ENCODE measurements at regions not wholly inside any gene's neighbourhood (a gene's known extent, or its start where the extent isn't known, plus 50 kb on each side); places are given as distances from the start of the nearest gene placed in this dataset.

- no peak overlapping the region for H3K4me3 ChIP-seq (replicated peaks in 1 of 2; ENCODE audit: low read depth in 2 of 2, low read length in 2 of 2)
- DNase-seq (ENCODE audit: low read depth in 2 of 2) = no peak
- no peak for TF ChIP-seq CTCF (IDR thresholded peaks at IDR 0.05; ENCODE audit: low read depth, low read length)
Observed at GRCh38 chr4:136847881-136848621, 684.2 kb downstream of the PCDH18 start.

- no peak overlapping the region for H3K4me3 ChIP-seq (replicated peaks in 1 of 2; ENCODE audit: low read depth in 2 of 2, low read length in 2 of 2)
- no peak for DNase-seq (ENCODE audit: low read depth in 2 of 2)
- TF ChIP-seq CTCF (IDR thresholded peaks at IDR 0.05; ENCODE audit: low read depth, low read length) = no peak
Observed at GRCh38 chr4:136841526-136841925, 690.8 kb downstream of the PCDH18 start.

- H3K4me3 ChIP-seq (replicated peaks in 1 of 2; ENCODE audit: low read depth in 2 of 2, low read length in 2 of 2) = no peak overlapping the region
- no peak for DNase-seq (ENCODE audit: low read depth in 2 of 2)
- TF ChIP-seq CTCF (IDR thresholded peaks at IDR 0.05; ENCODE audit: low read depth, low read length) = no peak
Observed at GRCh38 chr4:136838607-136839006, 693.7 kb downstream of the PCDH18 start.

GRCh38 chr4:136831553-136831952, 700.7 kb downstream of the PCDH18 start:
- no peak overlapping the region for H3K4me3 ChIP-seq (replicated peaks in 1 of 2; ENCODE audit: low read depth in 2 of 2, low read length in 2 of 2)
- TF ChIP-seq CTCF (IDR thresholded peaks at IDR 0.05; ENCODE audit: low read depth, low read length) = no peak
- DNase-seq (ENCODE audit: low read depth in 2 of 2) = no peak

- TF ChIP-seq CTCF (IDR thresholded peaks at IDR 0.05; ENCODE audit: low read depth, low read length) = no peak
- no peak overlapping the region for H3K4me3 ChIP-seq (replicated peaks in 1 of 2; ENCODE audit: low read depth in 2 of 2, low read length in 2 of 2)
- no peak for DNase-seq (ENCODE audit: low read depth in 2 of 2)
Observed at GRCh38 chr4:136829280-136829679, 703.0 kb downstream of the PCDH18 start.

- no peak for DNase-seq (ENCODE audit: low read depth in 2 of 2)
- TF ChIP-seq CTCF (IDR thresholded peaks at IDR 0.05; ENCODE audit: low read depth, low read length) = no peak
- H3K4me3 ChIP-seq (replicated peaks in 1 of 2; ENCODE audit: low read depth in 2 of 2, low read length in 2 of 2) = no peak overlapping the region
Observed at GRCh38 chr4:136823020-136823419, 709.3 kb downstream of the PCDH18 start.

Measured in cardiac fibroblast (primary cell).